Osteoblast (primary cell): ENCODE measurements at regions not wholly inside any gene's neighbourhood (a gene's known extent, or its start where the extent isn't known, plus 50 kb on each side); places are given as distances from the start of the nearest gene placed in this dataset.

Experiments used
- DNase-seq: peaks from one replicate; pipeline ENCODE4 v3.0.0; 2011; ENCODE audit warnings: low spot score, mixed read lengths; ENCODE audit not compliant: insufficient read length; ENCODE audit errors: missing footprints
- H2AFZ ChIP-seq: 2 replicates; pipeline ENCODE4 v1.6.0; 2011; ENCODE audit warnings: mild to moderate bottlenecking, low read length
- H3K27ac ChIP-seq: 2 replicates; pipeline ENCODE4 v1.5.1; 2011; ENCODE audit warnings: mild to moderate bottlenecking, low read depth, low read length, moderate library complexity
- H3K27me3 ChIP-seq: 2 replicates; pipeline ENCODE4 v1.6.0; 2012; ENCODE audit warnings: mild to moderate bottlenecking, control low read depth, inconsistent platforms, low read length, moderate library complexity; ENCODE audit not compliant: insufficient read depth
- H3K36me3 ChIP-seq: 2 replicates; pipeline ENCODE4 v1.5.1; 2011; ENCODE audit warnings: mild to moderate bottlenecking, low read length, control low read depth, moderate library complexity; ENCODE audit not compliant: insufficient read depth
- H3K4me1 ChIP-seq: 2 replicates; pipeline ENCODE4 v1.5.1; 2011; ENCODE audit warnings: mild to moderate bottlenecking, low read length, control low read depth, moderate library complexity; ENCODE audit not compliant: insufficient read depth
- H3K4me2 ChIP-seq: 2 replicates; pipeline ENCODE4 v1.6.0; 2011; ENCODE audit warnings: mild to moderate bottlenecking, low read length; ENCODE audit not compliant: insufficient read depth
- H3K4me3 ChIP-seq: fragments of 200-600 bp; sonication (generic); 3 replicates; pipeline ENCODE4 v1.5.1; 2012; ENCODE audit warnings: mild to moderate bottlenecking, low read length, inconsistent platforms; ENCODE audit not compliant: insufficient read depth
- H3K79me2 ChIP-seq: 2 replicates; pipeline ENCODE4 v1.6.0; 2012; ENCODE audit warnings: mild to moderate bottlenecking, low read length, control low read depth, inconsistent platforms; ENCODE audit not compliant: insufficient read depth
- H3K9me3 ChIP-seq: 2 replicates; pipeline ENCODE4 v1.5.1; 2011; ENCODE audit warnings: low read depth, low read length, control low read depth
- H4K20me1 ChIP-seq: 2 replicates; pipeline ENCODE4 v1.6.0; 2012; ENCODE audit warnings: mild to moderate bottlenecking, low read length, control low read depth; ENCODE audit not compliant: insufficient read depth
- CTCF ChIP-seq: IDR thresholded peaks from 2 replicates; pipeline ENCODE4 v1.5.1; 2011; ENCODE audit warnings: mild to moderate bottlenecking, low read depth, low read length, moderate library complexity; ENCODE audit errors: extremely low read depth

- no peak for DNase-seq
- Histone ChIP-seq H3K9me3 (no peaks in the 10 kb centered on the region), H3K36me3 (no peaks in the 10 kb centered on the region), H4K20me1 (no peaks in the 10 kb centered on the region), H3K4me1 (no peaks in the 10 kb centered on the region), H3K27me3 (no peaks in the 10 kb centered on the region), H3K4me2 (no peak overlapping the region), H2AFZ (no peak overlapping the region), H3K27ac (no peak overlapping the region), H3K4me3 (no peak overlapping the region), H3K79me2 (no peaks in the 10 kb centered on the region)
- no peak for TF ChIP-seq CTCF
These were observed 103.9 kb upstream of the GULP1 start for GRCh38 chr2:188187726-188188125.

GRCh38 chr2:188189356-188189755 is 102.3 kb upstream of the GULP1 start:
- H3K9me3 ChIP-seq, result no peaks in the 10 kb centered on the region
- no peaks in the 10 kb centered on the region for H3K27me3 ChIP-seq
- H3K4me1 ChIP-seq, result no peaks in the 10 kb centered on the region
- no peak overlapping the region for H3K4me3 ChIP-seq
- no peaks in the 10 kb centered on the region for H3K79me2 ChIP-seq
- no peak for DNase-seq
- no peak overlapping the region for H3K27ac ChIP-seq
- no peak overlapping the region for H3K4me2 ChIP-seq
- H3K36me3 ChIP-seq, result no peaks in the 10 kb centered on the region
- H4K20me1 ChIP-seq, result no peaks in the 10 kb centered on the region
- no peak for TF ChIP-seq CTCF
- no peak overlapping the region for H2AFZ ChIP-seq

GRCh38 chr2:188193230-188193629 is 98.4 kb upstream of the GULP1 start:
- TF ChIP-seq CTCF, result no peak
- no peaks in the 10 kb centered on the region for H3K27me3 ChIP-seq
- H4K20me1 ChIP-seq, result no peaks in the 10 kb centered on the region
- no peaks in the 10 kb centered on the region for H3K4me1 ChIP-seq
- no peak overlapping the region for H3K4me3 ChIP-seq
- no peak overlapping the region for H3K27ac ChIP-seq
- no peaks in the 10 kb centered on the region for H3K36me3 ChIP-seq
- no peaks in the 10 kb centered on the region for H3K9me3 ChIP-seq
- H2AFZ ChIP-seq, result no peak overlapping the region
- no peak for DNase-seq
- H3K79me2 ChIP-seq, result no peaks in the 10 kb centered on the region
- H3K4me2 ChIP-seq, result no peak overlapping the region

- no peak for TF ChIP-seq CTCF
- no peaks in the 10 kb centered on the region for H3K9me3 ChIP-seq
- H3K4me1 ChIP-seq, result peaks cover 12% of the 10 kb centered on the region
- no peak overlapping the region for H2AFZ ChIP-seq
- H3K79me2 ChIP-seq, result no peaks in the 10 kb centered on the region
- H3K36me3 ChIP-seq, result no peaks in the 10 kb centered on the region
- no peaks in the 10 kb centered on the region for H4K20me1 ChIP-seq
- H3K4me2 ChIP-seq, result no peak overlapping the region
- H3K4me3 ChIP-seq, result no peak overlapping the region
- DNase-seq, result peak; percentile 29
- no peak overlapping the region for H3K27ac ChIP-seq
- no peaks in the 10 kb centered on the region for H3K27me3 ChIP-seq
These were observed 95.2 kb upstream of the GULP1 start for GRCh38 chr2:188196343-188197008.
